GM21619 (cell line): ENCODE measurements at regions not wholly inside any gene's neighbourhood (a gene's known extent, or its start where the extent isn't known, plus 50 kb on each side); places are given as distances from the start of the nearest gene placed in this dataset.
"Not testable (repeated sequence)": the region's sequence is repeated elsewhere in the genome, so short reads cannot be mapped to it uniquely, and the experiment has no call there.

ENCODE experiments used
- ATAC-seq: cut with Tn5 transposase; IDR thresholded peaks from one replicate; pipeline ENCODE4 v1.9.1; 2021; ENCODE audit not compliant: unreplicated experiment

GRCh38 chrX:35392232-35392631 is 405.9 kb upstream of the MAGEB16 start:
- no peak for ATAC-seq

- no peak for ATAC-seq
Measured at GRCh38 chrX:35406386-35406785, 391.8 kb upstream of the MAGEB16 start.

GRCh38 chrX:35416782-35417181 is 381.4 kb upstream of the MAGEB16 start:
- no peak for ATAC-seq

- no peak for ATAC-seq
Measured at GRCh38 chrX:35432056-35432455, 366.1 kb upstream of the MAGEB16 start.

GRCh38 chrX:35439034-35439660 is 359.0 kb upstream of the MAGEB16 start:
- no peak for ATAC-seq

GRCh38 chrX:35439692-35440091 is 358.4 kb upstream of the MAGEB16 start:
- no peak for ATAC-seq

GRCh38 chrX:35442421-35442820 is 355.7 kb upstream of the MAGEB16 start:
- ATAC-seq: no peak

- ATAC-seq: not testable (repeated sequence)
Measured at GRCh38 chrX:35443091-35443582, 355.0 kb upstream of the MAGEB16 start.

GRCh38 chrX:35444671-35445355 is 353.3 kb upstream of the MAGEB16 start:
- ATAC-seq: no peak

- ATAC-seq: no peak
Measured at GRCh38 chrX:35445912-35446311, 352.2 kb upstream of the MAGEB16 start.

GRCh38 chrX:35456891-35457290 is 341.3 kb upstream of the MAGEB16 start:
- no peak for ATAC-seq

GRCh38 chrX:35458142-35458541 is 340.0 kb upstream of the MAGEB16 start:
- ATAC-seq: no peak

- no peak for ATAC-seq
Measured at GRCh38 chrX:35461164-35461563, 337.0 kb upstream of the MAGEB16 start.

- not testable (repeated sequence) for ATAC-seq
Measured at GRCh38 chrX:35496671-35497070, 301.5 kb upstream of the MAGEB16 start.

GRCh38 chrX:35497453-35497852 is 300.7 kb upstream of the MAGEB16 start:
- not testable (repeated sequence) for ATAC-seq

GRCh38 chrX:35499071-35499862 is 298.9 kb upstream of the MAGEB16 start:
- no peak for ATAC-seq

- no peak for ATAC-seq
Measured at GRCh38 chrX:35507701-35508100, 290.4 kb upstream of the MAGEB16 start.

GRCh38 chrX:35548003-35548402 is 250.1 kb upstream of the MAGEB16 start:
- not testable (repeated sequence) for ATAC-seq

GRCh38 chrX:35557916-35558315 is 240.2 kb upstream of the MAGEB16 start:
- ATAC-seq: no peak

GRCh38 chrX:35561985-35562384 is 236.2 kb upstream of the MAGEB16 start:
- ATAC-seq: no peak

- ATAC-seq: no peak
Measured at GRCh38 chrX:35562395-35562794, 235.7 kb upstream of the MAGEB16 start.

GRCh38 chrX:35590210-35590609 is 207.9 kb upstream of the MAGEB16 start:
- ATAC-seq: no peak
